NCI-H2107 treated with DMSO at 0.1 percent for 48 hours (cell line): ENCODE measurements at regions not wholly inside any gene's neighbourhood (a gene's known extent, or its start where the extent isn't known, plus 50 kb on each side); places are given as distances from the start of the nearest gene placed in this dataset.
"Not testable (repeated sequence)": the region's sequence is repeated elsewhere in the genome, so short reads cannot be mapped to it uniquely, and the experiment has no call there.

ENCODE experiments used
- DNase-seq: peaks from one replicate; lab custom pipeline; 2025; ENCODE audit not compliant: unreplicated experiment; lab: John Stamatoyannopoulos, UW

- DNase-seq, result no peak
Measured at GRCh38 chr9:104980039-104980654, 52.2 kb upstream of the ABCA1 start.

DNA sequence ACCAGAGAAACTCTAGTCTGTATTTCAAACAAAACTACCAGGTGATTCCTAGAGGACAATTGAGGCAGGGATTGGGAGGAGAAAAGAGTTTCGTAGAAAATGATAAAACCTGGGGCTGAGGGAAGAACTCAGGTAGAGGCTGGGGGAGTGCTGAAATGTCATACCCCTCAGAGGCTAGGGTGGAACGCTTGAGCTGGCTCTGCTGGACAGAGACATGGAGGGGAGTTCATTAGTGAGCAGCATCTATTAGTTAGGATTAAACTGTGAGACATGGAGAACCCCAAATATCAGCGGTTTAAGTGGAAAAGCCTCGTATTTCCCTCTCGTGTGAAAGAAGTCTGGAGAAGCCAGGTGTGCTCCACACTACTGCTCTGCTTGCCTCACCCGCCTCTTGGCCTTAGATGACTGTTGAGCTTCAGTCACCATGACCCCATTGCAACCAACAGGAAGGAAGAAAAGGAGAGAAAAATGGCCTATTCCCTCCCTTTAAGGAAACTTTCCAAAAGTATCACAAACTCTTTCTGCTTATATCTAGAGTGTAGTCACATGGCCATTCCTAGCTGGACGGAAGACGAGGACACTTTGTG is 53.7 kb upstream of the ABCA1 start:
- DNase-seq, result no peak

DNA sequence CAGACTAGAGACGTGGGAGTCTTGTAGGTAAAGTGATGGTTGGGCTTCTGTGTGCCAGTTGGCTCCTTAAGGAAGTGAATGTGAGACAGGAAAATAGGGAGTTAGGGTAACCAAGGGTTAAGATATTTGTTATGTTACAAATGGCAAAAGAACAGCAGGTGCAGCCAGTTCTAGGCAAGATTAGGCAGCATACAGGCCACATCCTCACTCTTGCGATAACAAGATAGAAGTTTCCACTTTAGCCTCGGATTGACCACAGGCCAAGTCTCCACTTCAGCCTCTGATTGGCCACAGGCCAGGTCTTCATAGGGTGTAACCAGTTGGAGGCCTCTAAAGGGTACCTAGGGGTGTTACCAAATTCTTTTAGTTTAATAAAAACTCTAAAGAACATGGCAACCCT is 54.6 kb upstream of the ABCA1 start:
- no peak for DNase-seq

DNA sequence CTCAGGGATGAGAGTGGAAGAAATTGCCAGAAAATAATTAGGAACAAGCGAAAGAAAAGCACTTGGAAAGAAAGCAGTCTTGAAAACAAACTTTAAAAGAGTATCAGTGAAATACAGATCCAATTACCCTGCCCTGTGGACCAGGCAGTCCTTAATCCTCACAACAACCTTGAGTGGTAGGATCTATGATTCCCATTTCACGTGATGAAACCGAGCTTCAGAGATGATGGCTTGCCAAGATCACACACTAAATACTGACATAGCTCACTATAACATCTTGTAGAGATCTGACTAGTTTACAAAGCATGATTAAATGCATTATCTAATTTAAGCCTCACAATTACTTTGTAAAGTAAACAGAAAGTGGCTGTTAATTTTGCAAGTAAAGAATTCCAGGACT is 55.5 kb upstream of the ABCA1 start:
- DNase-seq, result no peak

DNA sequence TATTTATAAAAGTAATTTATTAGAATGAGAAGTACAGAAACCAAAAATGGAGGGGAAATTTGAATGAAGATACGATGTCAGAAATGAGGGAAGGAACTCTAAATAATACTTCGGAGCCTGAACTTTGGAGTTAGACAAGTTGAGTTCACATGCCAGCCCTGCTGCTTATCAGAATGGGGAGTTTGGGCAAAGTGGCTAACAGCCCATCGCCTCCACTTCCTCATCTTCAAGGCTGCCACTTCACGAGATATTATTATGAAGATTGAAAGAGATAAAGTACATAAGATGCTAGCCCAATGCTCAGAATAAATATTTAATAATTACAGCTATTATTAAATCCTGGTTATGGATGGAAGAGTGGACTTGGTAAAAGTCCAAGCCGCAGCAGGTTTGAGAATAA is 56.2 kb upstream of the ABCA1 start:
- no peak for DNase-seq

- no peak for DNase-seq
Measured at GRCh38 chr9:104984542-104984941, 56.6 kb upstream of the ABCA1 start.

GRCh38 chr9:104984948-104985347 is 57.0 kb upstream of the ABCA1 start:
- DNase-seq, result no peak

GRCh38 chr9:104986096-104986495 is 58.1 kb upstream of the ABCA1 start:
- no peak for DNase-seq

GRCh38 chr9:104987743-104988142 is 59.8 kb upstream of the ABCA1 start:
- DNase-seq, result no peak

DNA sequence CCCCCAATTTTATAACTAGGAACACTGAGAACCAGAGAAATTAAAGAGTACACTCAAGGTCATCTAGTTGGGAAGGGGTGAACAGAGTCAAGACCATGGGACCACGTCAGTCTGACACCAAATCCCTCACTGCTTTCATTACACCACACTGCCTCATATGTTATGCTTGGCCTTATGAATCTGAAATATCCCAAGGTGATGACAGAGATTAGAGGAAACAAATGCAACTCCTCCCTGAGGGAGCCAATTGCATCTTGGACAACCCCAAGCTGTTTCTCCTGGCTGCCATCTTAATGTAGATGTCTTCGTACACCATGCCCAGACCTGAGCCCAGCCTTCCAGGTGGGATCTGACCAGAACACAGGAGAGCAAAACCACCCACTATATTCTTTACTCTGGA is 60.6 kb upstream of the ABCA1 start:
- DNase-seq, result no peak

- DNase-seq, result peak; percentile 56
Measured at GRCh38 chr9:104991144-104991953, 63.4 kb upstream of the ABCA1 start.

- peak; percentile 15 for DNase-seq
Measured at GRCh38 chr9:104992659-104993058, 64.7 kb upstream of the ABCA1 start.

DNA sequence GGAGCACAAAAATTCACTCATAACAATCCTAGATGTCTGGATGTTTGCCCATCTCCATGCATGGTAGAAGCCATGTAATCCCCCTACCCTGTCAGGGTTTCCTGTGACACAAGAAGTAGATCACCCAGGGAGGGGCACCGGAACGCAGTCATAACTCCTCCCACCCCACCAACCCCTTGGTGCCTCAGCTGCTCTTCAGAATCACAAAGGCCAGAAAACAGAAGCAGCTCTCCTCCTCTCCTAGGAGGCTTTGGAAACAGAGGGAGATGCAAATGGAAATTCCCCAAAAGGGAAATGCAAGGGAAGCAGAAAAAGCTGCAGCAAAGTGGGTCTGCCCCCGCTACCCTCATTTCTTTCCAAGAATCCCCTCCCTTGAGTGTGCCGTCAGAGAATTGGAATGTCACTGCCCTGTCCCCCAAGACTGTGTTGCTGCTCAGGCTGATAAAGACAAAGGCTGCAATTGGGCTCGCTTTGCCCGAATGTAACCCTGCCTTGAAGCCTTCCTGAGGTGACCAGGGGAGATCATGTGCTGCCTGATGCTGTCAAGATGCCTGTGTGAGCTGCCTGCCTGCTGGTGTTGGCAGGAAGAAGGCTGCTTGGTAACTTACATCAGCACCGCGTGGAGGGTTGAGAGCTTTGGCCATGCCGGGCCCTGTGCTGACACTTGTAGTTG is 65.5 kb upstream of the ABCA1 start:
- DNase-seq, result no peak

DNA sequence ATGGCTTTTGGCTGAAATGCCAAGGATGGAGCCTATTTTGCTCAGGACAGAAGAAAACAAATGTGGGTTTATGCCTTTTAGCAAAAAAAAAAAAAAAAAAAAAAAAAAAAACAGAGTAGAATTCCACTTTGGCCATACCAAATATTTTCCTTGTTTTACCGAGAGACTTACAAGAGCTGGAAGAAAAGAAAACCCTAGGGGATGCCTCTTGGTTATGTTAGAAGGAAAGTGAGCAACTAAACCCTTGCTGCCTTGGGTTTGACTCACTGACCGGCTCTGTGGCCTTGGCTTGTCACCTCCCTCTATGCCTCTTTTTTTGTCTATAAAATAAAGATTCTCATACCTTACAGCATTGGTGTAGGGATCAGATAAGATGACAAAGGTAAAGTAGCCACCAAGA is 69.6 kb upstream of the ABCA1 start:
- DNase-seq, result no peak

DNA sequence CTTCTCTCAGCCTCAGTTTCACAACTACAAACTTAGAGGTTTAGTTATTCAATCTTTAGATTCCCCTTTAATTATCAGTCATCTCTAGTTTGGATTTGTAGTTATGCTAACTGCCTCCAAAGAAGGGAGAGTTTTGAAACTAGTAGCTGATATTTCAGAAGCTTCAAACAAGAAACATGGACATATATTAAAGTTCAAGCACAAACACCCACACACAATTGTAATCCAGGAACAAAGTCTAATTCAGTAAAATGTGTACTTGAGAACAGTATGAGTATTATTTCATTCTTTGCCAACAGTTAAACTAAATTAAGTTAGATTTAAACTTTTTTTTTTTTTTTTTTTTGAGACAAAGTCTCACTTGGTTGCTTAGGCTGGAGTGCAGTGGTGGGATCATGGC is 71.2 kb upstream of the ABCA1 start:
- DNase-seq, result no peak

GRCh38 chr9:105000529-105000928 is 72.6 kb upstream of the ABCA1 start:
- DNase-seq, result not testable (repeated sequence)

DNA sequence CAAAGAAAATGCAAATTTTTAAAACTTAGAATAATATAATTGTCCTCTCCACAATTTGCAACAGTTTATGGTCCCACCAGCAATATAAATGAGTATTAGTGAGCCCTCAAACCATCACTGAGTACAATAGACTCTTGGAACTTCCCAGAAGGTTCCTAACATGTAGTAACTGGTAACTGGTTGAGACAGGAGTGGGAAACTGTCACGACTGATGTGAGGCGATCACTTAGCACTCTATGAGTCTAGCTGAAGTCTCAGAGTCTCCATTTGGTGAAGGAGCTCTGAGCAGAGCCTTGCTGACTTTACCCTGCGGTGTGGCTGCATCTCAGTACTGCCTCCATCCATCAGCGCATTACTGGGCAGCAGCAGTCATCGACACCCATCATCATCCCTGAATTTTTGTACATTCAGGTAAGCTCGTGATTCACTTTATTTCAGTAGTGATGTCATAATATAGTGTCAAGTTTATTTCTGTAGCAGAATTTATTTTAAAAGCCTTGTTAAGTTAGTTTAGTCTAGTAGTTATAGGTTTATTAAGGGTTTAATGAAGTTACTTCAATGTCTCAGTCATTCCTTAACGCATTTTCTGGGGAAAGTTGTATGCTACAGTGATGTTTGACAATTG is 76.6 kb upstream of the ABCA1 start:
- DNase-seq, result no peak

- DNase-seq, result no peak
Measured at GRCh38 chr9:105005186-105005585, 77.2 kb upstream of the ABCA1 start.

GRCh38 chr9:105006514-105006913 is 78.6 kb upstream of the ABCA1 start:
- DNase-seq, result no peak

GRCh38 chr9:105007143-105007542 is 79.2 kb upstream of the ABCA1 start:
- DNase-seq, result no peak

DNA sequence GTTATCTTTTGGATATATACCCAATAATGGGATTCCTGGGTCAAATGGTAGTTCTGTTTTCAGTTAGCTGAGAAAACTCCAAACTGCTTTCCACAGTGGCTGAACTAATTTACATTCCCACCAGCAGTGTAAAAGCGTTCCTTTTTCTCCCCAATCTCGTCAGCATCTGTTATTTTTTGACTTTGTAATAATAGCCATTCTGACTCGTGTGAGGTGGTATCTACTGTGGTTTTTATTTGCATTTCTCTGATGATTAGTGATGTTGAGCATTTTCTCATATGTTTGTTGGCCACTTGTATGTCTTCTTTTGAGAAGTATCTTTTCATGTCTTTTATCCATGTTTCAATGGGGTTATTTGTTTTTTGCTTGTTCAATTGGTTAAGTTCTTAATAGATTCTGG is 82.1 kb upstream of the ABCA1 start:
- not testable (repeated sequence) for DNase-seq
